Skeletal muscle satellite cell (primary cell): ENCODE measurements at regions not wholly inside any gene's neighbourhood (a gene's known extent, or its start where the extent isn't known, plus 50 kb on each side); places are given as distances from the start of the nearest gene placed in this dataset.

Experiments used
- H3K27me3 ChIP-seq: 2 replicates; pipeline ENCODE4 v1.7.0; 2013; ENCODE audit warnings: low read length; ENCODE audit not compliant: control insufficient read depth, insufficient read depth
- H3K36me3 ChIP-seq: 2 replicates; pipeline ENCODE4 v1.7.0; 2013; ENCODE audit warnings: mild to moderate bottlenecking, control low read depth, low read length; ENCODE audit not compliant: insufficient read depth
- H3K4me1 ChIP-seq: 2 replicates; pipeline ENCODE4 v1.7.0; 2013; ENCODE audit warnings: low read length; ENCODE audit not compliant: control insufficient read depth, insufficient read depth
- H3K4me2 ChIP-seq: 2 replicates; pipeline ENCODE4 v1.7.0; 2013; ENCODE audit warnings: mild to moderate bottlenecking, low read length
- H3K4me3 ChIP-seq: 2 replicates; pipeline ENCODE4 v1.7.0; 2013; ENCODE audit warnings: low read length
- H3K9ac ChIP-seq: 2 replicates; pipeline ENCODE4 v1.7.0; 2013; ENCODE audit warnings: mild to moderate bottlenecking, low read depth, low read length, moderate library complexity
- H3K9me3 ChIP-seq: replicated peaks from 2 replicates; pipeline ENCODE4 v1.7.0; 2013; ENCODE audit warnings: mild to moderate bottlenecking, control low read depth, low read length

- Histone ChIP-seq H3K27me3 (no peaks in the 10 kb centered on the region), H3K4me3 (no peak overlapping the region), H3K36me3 (no peaks in the 10 kb centered on the region), H3K4me2 (no peak overlapping the region), H3K9ac (no peak overlapping the region), H3K4me1 (peaks cover 11% of the 10 kb centered on the region), H3K9me3 (no peaks in the 10 kb centered on the region)
These were observed 87.8 kb upstream of the CARD18 start for GRCh38 chr11:105227363-105227762.

GRCh38 chr11:105226766-105227165, 87.2 kb upstream of the CARD18 start:
- peaks cover 11% of the 10 kb centered on the region for H3K4me1 ChIP-seq
- no peak overlapping the region for H3K4me3 ChIP-seq
- no peak overlapping the region for H3K9ac ChIP-seq
- H3K36me3 ChIP-seq = no peaks in the 10 kb centered on the region
- no peaks in the 10 kb centered on the region for H3K9me3 ChIP-seq
- H3K27me3 ChIP-seq = no peaks in the 10 kb centered on the region
- H3K4me2 ChIP-seq = no peak overlapping the region

GRCh38 chr11:105226091-105226490, 86.5 kb upstream of the CARD18 start:
- no peaks in the 10 kb centered on the region for H3K9me3 ChIP-seq
- no peak overlapping the region for H3K9ac ChIP-seq
- no peak overlapping the region for H3K4me2 ChIP-seq
- no peak overlapping the region for H3K4me3 ChIP-seq
- H3K27me3 ChIP-seq = no peaks in the 10 kb centered on the region
- H3K4me1 ChIP-seq = peaks cover 11% of the 10 kb centered on the region
- H3K36me3 ChIP-seq = no peaks in the 10 kb centered on the region

- peaks cover 7% of the 10 kb centered on the region for H3K4me1 ChIP-seq
- no peaks in the 10 kb centered on the region for H3K27me3 ChIP-seq
- no peak overlapping the region for H3K4me2 ChIP-seq
- H3K4me3 ChIP-seq = no peak overlapping the region
- H3K9me3 ChIP-seq = no peaks in the 10 kb centered on the region
- H3K36me3 ChIP-seq = no peaks in the 10 kb centered on the region
- H3K9ac ChIP-seq = no peak overlapping the region
These were observed 85.1 kb upstream of the CARD18 start for GRCh38 chr11:105224482-105225253.

- no peaks in the 10 kb centered on the region for H3K4me1 ChIP-seq
- no peaks in the 10 kb centered on the region for H3K27me3 ChIP-seq
- no peaks in the 10 kb centered on the region for H3K9me3 ChIP-seq
- no peak overlapping the region for H3K4me2 ChIP-seq
- H3K9ac ChIP-seq = no peak overlapping the region
- no peaks in the 10 kb centered on the region for H3K36me3 ChIP-seq
- no peak overlapping the region for H3K4me3 ChIP-seq
These were observed 80.6 kb upstream of the CARD18 start for GRCh38 chr11:105220121-105220520.

- Histone ChIP-seq H3K4me2 (no peak overlapping the region), H3K27me3 (no peaks in the 10 kb centered on the region), H3K36me3 (no peaks in the 10 kb centered on the region), H3K4me3 (no peak overlapping the region), H3K9ac (no peak overlapping the region), H3K4me1 (no peaks in the 10 kb centered on the region), H3K9me3 (no peaks in the 10 kb centered on the region)
These were observed 80.1 kb upstream of the CARD18 start for GRCh38 chr11:105219670-105220069.

- no peak overlapping the region for H3K4me3 ChIP-seq
- H3K9ac ChIP-seq = no peak overlapping the region
- no peaks in the 10 kb centered on the region for H3K36me3 ChIP-seq
- H3K4me2 ChIP-seq = no peak overlapping the region
- H3K27me3 ChIP-seq = no peaks in the 10 kb centered on the region
- no peaks in the 10 kb centered on the region for H3K4me1 ChIP-seq
- H3K9me3 ChIP-seq = no peaks in the 10 kb centered on the region
These were observed 79.7 kb upstream of the CARD18 start for GRCh38 chr11:105219269-105219668.

GRCh38 chr11:105215528-105215927, 76.0 kb upstream of the CARD18 start:
- no peak overlapping the region for H3K9ac ChIP-seq
- H3K27me3 ChIP-seq = no peaks in the 10 kb centered on the region
- H3K9me3 ChIP-seq = no peaks in the 10 kb centered on the region
- H3K4me3 ChIP-seq = no peak overlapping the region
- H3K4me2 ChIP-seq = no peak overlapping the region
- no peaks in the 10 kb centered on the region for H3K36me3 ChIP-seq
- peaks cover 11% of the 10 kb centered on the region for H3K4me1 ChIP-seq

GRCh38 chr11:105211806-105212554, 72.4 kb upstream of the CARD18 start:
- Histone ChIP-seq H3K4me1 (peaks cover 11% of the 10 kb centered on the region), H3K4me2 (peak overlapping the region; percentile 33), H3K9ac (no peak overlapping the region), H3K36me3 (no peaks in the 10 kb centered on the region), H3K27me3 (no peaks in the 10 kb centered on the region), H3K4me3 (no peak overlapping the region), H3K9me3 (no peaks in the 10 kb centered on the region)

GRCh38 chr11:105208019-105208418, 68.5 kb upstream of the CARD18 start:
- H3K4me1 ChIP-seq = peaks cover 11% of the 10 kb centered on the region
- no peak overlapping the region for H3K4me3 ChIP-seq
- H3K9me3 ChIP-seq = no peaks in the 10 kb centered on the region
- H3K36me3 ChIP-seq = no peaks in the 10 kb centered on the region
- H3K4me2 ChIP-seq = no peak overlapping the region
- H3K27me3 ChIP-seq = no peaks in the 10 kb centered on the region
- no peak overlapping the region for H3K9ac ChIP-seq

- H3K9ac ChIP-seq = no peak overlapping the region
- H3K4me2 ChIP-seq = no peak overlapping the region
- H3K27me3 ChIP-seq = no peaks in the 10 kb centered on the region
- no peak overlapping the region for H3K4me3 ChIP-seq
- H3K36me3 ChIP-seq = no peaks in the 10 kb centered on the region
- H3K4me1 ChIP-seq = peaks cover 3% of the 10 kb centered on the region
- no peaks in the 10 kb centered on the region for H3K9me3 ChIP-seq
These were observed 67.1 kb upstream of the CARD18 start for GRCh38 chr11:105206633-105207032.

- Histone ChIP-seq H3K36me3 (no peaks in the 10 kb centered on the region), H3K4me1 (no peaks in the 10 kb centered on the region), H3K9ac (no peak overlapping the region), H3K9me3 (no peaks in the 10 kb centered on the region), H3K27me3 (no peaks in the 10 kb centered on the region), H3K4me2 (no peak overlapping the region), H3K4me3 (no peak overlapping the region)
These were observed 65.1 kb upstream of the CARD18 start for GRCh38 chr11:105204636-105205035.
